DND-41 (cell line): ENCODE measurements at regions not wholly inside any gene's neighbourhood (a gene's known extent, or its start where the extent isn't known, plus 50 kb on each side); places are given as distances from the start of the nearest gene placed in this dataset.

Experiments
- ATAC-seq: fragments of 200-7000 bp; cut with Tn5 transposase; 3 replicates; pipeline ENCODE4 v1.9.1; 2021; ENCODE audit warnings: low read depth; ENCODE audit not compliant: insufficient read depth
- DNase-seq: peaks from one replicate; pipeline ENCODE4 v3.0.0-alpha.2; 2020
- H2AFZ ChIP-seq: 2 replicates; pipeline ENCODE4 v1.6.0; 2012; ENCODE audit warnings: low read depth, low read length
- H3K27ac ChIP-seq: 2 replicates; pipeline ENCODE4 v1.5.1; 2012; ENCODE audit warnings: low read length, inconsistent platforms
- H3K27me3 ChIP-seq: fragments of 200-600 bp; sonication (generic); 2 replicates; pipeline ENCODE4 v1.6.0; 2012; ENCODE audit warnings: low read length, mild to moderate bottlenecking, inconsistent platforms; ENCODE audit not compliant: insufficient read depth, poor library complexity
- H3K36me3 ChIP-seq: 2 replicates; pipeline ENCODE4 v1.5.1; 2012; ENCODE audit warnings: low read length, inconsistent platforms; ENCODE audit not compliant: insufficient read depth
- H3K4me1 ChIP-seq: 2 replicates; pipeline ENCODE4 v1.5.1; 2012; ENCODE audit warnings: mild to moderate bottlenecking, low read length; ENCODE audit not compliant: insufficient read depth
- H3K4me2 ChIP-seq: 2 replicates; pipeline ENCODE4 v1.6.0; 2012; ENCODE audit warnings: mild to moderate bottlenecking, moderate library complexity, low read length, inconsistent platforms; ENCODE audit not compliant: insufficient read depth
- H3K4me3 ChIP-seq, 2 experiments: fragments of 200-600 bp in 1 of 2; shearing (Covaris generic) in 1 of 2; 2 replicates each; pipeline ENCODE4 v1.5.1; 2012 to 2016; ENCODE audit warnings: inconsistent platforms in 2 of 2, low read length in 2 of 2, mild to moderate bottlenecking in 2 of 2, low read depth in 1 of 2, moderate library complexity in 1 of 2
- H3K79me2 ChIP-seq: 2 replicates; pipeline ENCODE4 v1.6.0; 2012; ENCODE audit warnings: low read length, inconsistent platforms; ENCODE audit not compliant: insufficient read depth
- H3K9ac ChIP-seq: 2 replicates; pipeline ENCODE4 v1.6.0; 2012; ENCODE audit warnings: low read depth, mild to moderate bottlenecking, inconsistent platforms, low read length, moderate library complexity
- H3K9me3 ChIP-seq: 2 replicates; pipeline ENCODE4 v1.5.1; 2012; ENCODE audit warnings: low read length, moderate library complexity, mild to moderate bottlenecking, inconsistent platforms; ENCODE audit not compliant: insufficient read depth, severe bottlenecking
- H4K20me1 ChIP-seq: 2 replicates; pipeline ENCODE4 v1.6.0; 2012; ENCODE audit warnings: low read length; ENCODE audit not compliant: insufficient read depth
- CTCF ChIP-seq: IDR thresholded peaks from 2 replicates; pipeline ENCODE4 v1.5.1; 2012; ENCODE audit warnings: borderline replicate concordance, low read length, moderate library complexity, mild to moderate bottlenecking; ENCODE audit not compliant: poor library complexity, severe bottlenecking; ENCODE audit errors: extremely low read depth
- EZH2 ChIP-seq: IDR thresholded peaks from 3 replicates; pipeline ENCODE4 v1.6.1; 2012; ENCODE audit warnings: borderline replicate concordance, low read depth, mild to moderate bottlenecking, moderate library complexity, low read length, inconsistent platforms; ENCODE audit not compliant: severe bottlenecking

- H3K9me3 ChIP-seq, result no peaks in the 10 kb centered on the region
- H3K4me3 ChIP-seq, result no peak overlapping the region
- no peak overlapping the region for H3K27ac ChIP-seq
- TF ChIP-seq CTCF (no peak), EZH2 (no peak)
- no peaks in the 10 kb centered on the region for H3K4me1 ChIP-seq
- no peak overlapping the region for H3K9ac ChIP-seq
- no peaks in the 10 kb centered on the region for H4K20me1 ChIP-seq
- ATAC-seq (no peak), DNase-seq (no peak)
- H2AFZ ChIP-seq, result no peak overlapping the region
- no peaks in the 10 kb centered on the region for H3K79me2 ChIP-seq
- no peak overlapping the region for H3K4me2 ChIP-seq
- no peaks in the 10 kb centered on the region for H3K27me3 ChIP-seq
- H3K36me3 ChIP-seq, result no peaks in the 10 kb centered on the region
Observed at GRCh38 chr13:81388400-81388799, 1047.5 kb upstream of the SPRY2 start.

- DNase-seq, result no peak
- no peak for TF ChIP-seq EZH2
- no peak for TF ChIP-seq CTCF
- H3K79me2 ChIP-seq, result no peaks in the 10 kb centered on the region
- no peak overlapping the region for H3K4me3 ChIP-seq
- no peak overlapping the region for H3K9ac ChIP-seq
- H3K9me3 ChIP-seq, result no peaks in the 10 kb centered on the region
- H3K4me1 ChIP-seq, result no peaks in the 10 kb centered on the region
- ATAC-seq, result no peak
- no peaks in the 10 kb centered on the region for H3K36me3 ChIP-seq
- H3K27ac ChIP-seq, result no peak overlapping the region
- no peaks in the 10 kb centered on the region for H4K20me1 ChIP-seq
- H3K27me3 ChIP-seq, result no peaks in the 10 kb centered on the region
- H2AFZ ChIP-seq, result no peak overlapping the region
- H3K4me2 ChIP-seq, result no peak overlapping the region
Observed at GRCh38 chr13:81383444-81383843, 1042.5 kb upstream of the SPRY2 start.

- TF ChIP-seq CTCF, result no peak
- no peak for TF ChIP-seq EZH2
- H3K27me3 ChIP-seq, result no peaks in the 10 kb centered on the region
- H2AFZ ChIP-seq, result no peak overlapping the region
- no peak overlapping the region for H3K9ac ChIP-seq
- no peaks in the 10 kb centered on the region for H3K4me1 ChIP-seq
- no peaks in the 10 kb centered on the region for H3K9me3 ChIP-seq
- H3K36me3 ChIP-seq, result no peaks in the 10 kb centered on the region
- no peaks in the 10 kb centered on the region for H3K79me2 ChIP-seq
- no peak overlapping the region for H3K27ac ChIP-seq
- DNase-seq (no peak), ATAC-seq (no peak)
- H3K4me2 ChIP-seq, result no peak overlapping the region
- no peaks in the 10 kb centered on the region for H4K20me1 ChIP-seq
- H3K4me3 ChIP-seq, result no peak overlapping the region
Observed at GRCh38 chr13:81382246-81382645, 1041.3 kb upstream of the SPRY2 start.

GRCh38 chr13:81381560-81381959, 1040.6 kb upstream of the SPRY2 start:
- no peaks in the 10 kb centered on the region for H3K79me2 ChIP-seq
- TF ChIP-seq EZH2, result no peak
- no peak for TF ChIP-seq CTCF
- H3K27ac ChIP-seq, result no peak overlapping the region
- H3K9me3 ChIP-seq, result no peaks in the 10 kb centered on the region
- no peaks in the 10 kb centered on the region for H3K36me3 ChIP-seq
- H3K27me3 ChIP-seq, result no peaks in the 10 kb centered on the region
- H3K4me3 ChIP-seq, result no peak overlapping the region
- H3K4me2 ChIP-seq, result no peak overlapping the region
- H2AFZ ChIP-seq, result no peak overlapping the region
- no peaks in the 10 kb centered on the region for H3K4me1 ChIP-seq
- ATAC-seq (no peak), DNase-seq (no peak)
- no peak overlapping the region for H3K9ac ChIP-seq
- no peaks in the 10 kb centered on the region for H4K20me1 ChIP-seq
